ENCODE measurements at regions not wholly inside any gene's neighbourhood (a gene's known extent, or its start where the extent isn't known, plus 50 kb on each side); places are given as distances from the start of the nearest gene placed in this dataset.

DNA sequence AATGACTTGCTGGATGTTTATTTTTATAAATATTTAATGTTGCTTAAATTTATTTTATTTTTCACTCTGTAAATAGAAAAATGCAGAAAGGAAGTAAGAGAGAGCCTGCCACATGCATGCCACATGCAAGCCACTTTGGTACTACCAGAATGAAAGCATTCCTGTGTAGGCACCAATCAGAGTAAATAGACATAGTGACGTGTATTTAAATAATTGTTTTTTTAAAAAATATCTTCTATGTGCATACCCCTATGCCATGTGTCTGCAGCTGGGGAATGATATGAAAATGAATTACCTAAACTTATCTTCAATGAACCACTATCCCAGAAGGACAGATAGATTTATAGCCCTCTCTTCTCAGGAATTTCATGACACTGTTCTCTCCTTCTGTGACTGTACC, 651.5 kb upstream of the RIOK2 start:
- H3K9ac ChIP-seq (ENCODE audit: low read length), result no peak overlapping the region
- H3K79me2 ChIP-seq (ENCODE audit: control insufficient read depth, insufficient read depth, low read length), result no peaks in the 10 kb centered on the region
- DNase-seq (no peak), ATAC-seq (ENCODE audit: low read depth) (no peak)
- no peaks in the 10 kb centered on the region for H3K4me1 ChIP-seq (ENCODE audit: control insufficient read depth in 2 of 2, insufficient read depth in 2 of 2, low read length in 2 of 2)
- no peak overlapping the region for H3K27ac Mint-ChIP-seq
- H3K4me1 Mint-ChIP-seq, result no peaks in the 10 kb centered on the region
- H3K9me3 ChIP-seq (ENCODE audit: control extremely low read depth in 1 of 3, control insufficient read depth in 2 of 3, insufficient read depth in 1 of 3, low read length in 2 of 3), result no peaks in the 10 kb centered on the region
- H2AFZ ChIP-seq (ENCODE audit: insufficient read depth, low read depth, low read length, poor library complexity, severe bottlenecking), result no peak overlapping the region
- no peaks in the 10 kb centered on the region for H3K27me3 ChIP-seq (replicated peaks in 1 of 4; ENCODE audit: control extremely low read depth in 1 of 4, control insufficient read depth in 3 of 4, insufficient read depth in 4 of 4, low read length in 3 of 4)
- no peak overlapping the region for H3K27ac ChIP-seq (ENCODE audit: low read length in 2 of 2)
- no peak overlapping the region for H3K4me2 ChIP-seq (replicated peaks; ENCODE audit: low read depth, low read length, poor library complexity, severe bottlenecking)
- no peak overlapping the region for H3K4me3 Mint-ChIP-seq
- no peaks in the 10 kb centered on the region for H3K36me3 ChIP-seq (replicated peaks in 1 of 2; ENCODE audit: control extremely low read depth in 1 of 2, control insufficient read depth in 1 of 2, extremely low read depth in 1 of 2, insufficient read depth in 2 of 2, low read length in 1 of 2)
- ChIA-PET POLR2A (no interaction called here), CTCF (no interaction called here)
- WGBS (ENCODE audit: insufficient coverage), result no CpG with 5 or more reads among the region's 1 CpG
- intact Hi-C loops (cut with micrococcal nuclease), result no loop called here
- H3K27me3 Mint-ChIP-seq, result no peaks in the 10 kb centered on the region
- no peak overlapping the region for H3K4me3 ChIP-seq (ENCODE audit: control extremely low read depth in 1 of 5, extremely low read depth in 1 of 5, insufficient read depth in 1 of 5, low read depth in 2 of 5, low read length in 4 of 5)
- H4K20me1 ChIP-seq (ENCODE audit: control insufficient read depth, insufficient read depth, low read length, poor library complexity, severe bottlenecking), result no peaks in the 10 kb centered on the region
- H3K9me3 Mint-ChIP-seq (ENCODE audit: insufficient read depth), result peaks cover 2% of the 10 kb centered on the region
- no peak for TF ChIP-seq EZH2 (IDR thresholded peaks at IDR 0.05; ENCODE audit: borderline replicate concordance, insufficient read depth, low read depth, low read length, poor library complexity, severe bottlenecking)
- TF ChIP-seq, protein P1, sequence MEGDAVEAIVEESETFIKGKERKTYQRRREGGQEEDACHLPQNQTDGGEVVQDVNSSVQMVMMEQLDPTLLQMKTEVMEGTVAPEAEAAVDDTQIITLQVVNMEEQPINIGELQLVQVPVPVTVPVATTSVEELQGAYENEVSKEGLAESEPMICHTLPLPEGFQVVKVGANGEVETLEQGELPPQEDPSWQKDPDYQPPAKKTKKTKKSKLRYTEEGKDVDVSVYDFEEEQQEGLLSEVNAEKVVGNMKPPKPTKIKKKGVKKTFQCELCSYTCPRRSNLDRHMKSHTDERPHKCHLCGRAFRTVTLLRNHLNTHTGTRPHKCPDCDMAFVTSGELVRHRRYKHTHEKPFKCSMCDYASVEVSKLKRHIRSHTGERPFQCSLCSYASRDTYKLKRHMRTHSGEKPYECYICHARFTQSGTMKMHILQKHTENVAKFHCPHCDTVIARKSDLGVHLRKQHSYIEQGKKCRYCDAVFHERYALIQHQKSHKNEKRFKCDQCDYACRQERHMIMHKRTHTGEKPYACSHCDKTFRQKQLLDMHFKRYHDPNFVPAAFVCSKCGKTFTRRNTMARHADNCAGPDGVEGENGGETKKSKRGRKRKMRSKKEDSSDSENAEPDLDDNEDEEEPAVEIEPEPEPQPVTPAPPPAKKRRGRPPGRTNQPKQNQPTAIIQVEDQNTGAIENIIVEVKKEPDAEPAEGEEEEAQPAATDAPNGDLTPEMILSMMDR (IDR thresholded peaks at IDR 0.05), result no peak

DNA sequence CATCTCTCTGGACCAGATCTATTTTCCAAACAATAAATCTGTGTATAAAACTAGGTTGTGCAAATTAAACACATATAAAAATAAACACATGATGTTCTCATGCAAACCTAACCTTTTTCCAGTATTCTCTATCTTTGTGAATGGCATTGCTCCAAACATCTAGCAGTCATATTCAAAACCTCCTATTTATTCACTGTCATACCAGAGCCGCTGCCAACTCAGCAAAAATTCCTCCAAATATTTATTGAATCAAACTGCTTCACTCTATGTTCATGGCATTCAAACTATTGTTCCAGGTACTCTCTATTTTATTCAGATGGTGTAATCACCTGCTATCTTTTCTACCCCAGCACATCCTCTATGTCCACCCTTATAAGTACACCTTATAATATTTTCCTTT, 652.1 kb upstream of the RIOK2 start:
- Histone ChIP-seq H3K79me2 (ENCODE audit: control insufficient read depth, insufficient read depth, low read length) (no peaks in the 10 kb centered on the region), H4K20me1 (ENCODE audit: control insufficient read depth, insufficient read depth, low read length, poor library complexity, severe bottlenecking) (no peaks in the 10 kb centered on the region), H3K27ac (ENCODE audit: low read length in 2 of 2) (no peak overlapping the region), H3K4me3 (ENCODE audit: control extremely low read depth in 1 of 5, extremely low read depth in 1 of 5, insufficient read depth in 1 of 5, low read depth in 2 of 5, low read length in 4 of 5) (no peak overlapping the region), H3K4me1 (ENCODE audit: control insufficient read depth in 2 of 2, insufficient read depth in 2 of 2, low read length in 2 of 2) (no peaks in the 10 kb centered on the region), H3K36me3 (replicated peaks in 1 of 2; ENCODE audit: control extremely low read depth in 1 of 2, control insufficient read depth in 1 of 2, extremely low read depth in 1 of 2, insufficient read depth in 2 of 2, low read length in 1 of 2) (no peaks in the 10 kb centered on the region), H3K9ac (ENCODE audit: low read length) (no peak overlapping the region), H2AFZ (ENCODE audit: insufficient read depth, low read depth, low read length, poor library complexity, severe bottlenecking) (no peak overlapping the region), H3K27me3 (replicated peaks in 1 of 4; ENCODE audit: control extremely low read depth in 1 of 4, control insufficient read depth in 3 of 4, insufficient read depth in 4 of 4, low read length in 3 of 4) (no peaks in the 10 kb centered on the region), H3K4me2 (replicated peaks; ENCODE audit: low read depth, low read length, poor library complexity, severe bottlenecking) (no peak overlapping the region), H3K9me3 (ENCODE audit: control extremely low read depth in 1 of 3, control insufficient read depth in 2 of 3, insufficient read depth in 1 of 3, low read length in 2 of 3) (no peaks in the 10 kb centered on the region)
- Mint-ChIP-seq H3K27ac (no peak overlapping the region), H3K4me3 (no peak overlapping the region), H3K9me3 (ENCODE audit: insufficient read depth) (peaks cover 2% of the 10 kb centered on the region), H3K4me1 (no peaks in the 10 kb centered on the region), H3K27me3 (no peaks in the 10 kb centered on the region)
- CTCF ChIA-PET, result no interaction called here
- DNase-seq, result no peak
- POLR2A ChIA-PET, result no interaction called here
- TF ChIP-seq EZH2 (IDR thresholded peaks at IDR 0.05; ENCODE audit: borderline replicate concordance, insufficient read depth, low read depth, low read length, poor library complexity, severe bottlenecking), result no peak
- 92% methylated on average over 1 of the region's 1 CpG for WGBS (ENCODE audit: insufficient coverage)
- intact Hi-C loops (cut with micrococcal nuclease), result no loop called here
- no peak for ATAC-seq (ENCODE audit: low read depth)
